ENCODE measurements at regions not wholly inside any gene's neighbourhood (a gene's known extent, or its start where the extent isn't known, plus 50 kb on each side); places are given as distances from the start of the nearest gene placed in this dataset.

DNA sequence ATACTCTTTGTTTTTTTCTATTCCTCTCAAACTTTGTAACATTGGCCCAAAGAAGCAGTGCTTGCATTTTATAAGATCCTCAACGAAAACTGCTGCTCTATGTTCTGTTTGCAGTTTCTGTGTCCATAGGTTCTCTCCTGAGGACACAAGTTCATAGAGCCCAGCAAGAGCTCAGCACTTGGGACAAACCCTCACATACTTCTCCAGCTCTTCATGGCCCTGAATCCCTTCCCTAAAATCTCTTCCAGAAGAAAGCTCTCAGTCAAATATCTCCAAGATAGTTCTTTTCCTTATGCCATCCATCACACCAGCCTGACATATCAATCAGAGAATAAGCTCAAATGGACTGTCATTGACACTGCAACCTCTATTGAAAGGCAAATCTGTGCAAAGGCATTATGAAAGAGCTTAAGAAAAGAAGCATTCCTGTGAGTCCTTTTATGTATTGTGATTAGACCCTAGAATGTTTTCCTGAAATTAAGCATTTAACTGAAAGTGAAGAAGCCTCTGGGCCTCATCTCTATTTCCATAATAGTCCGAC, 405.5 kb downstream of the ANKRD7 start:
- Histone ChIP-seq H3K36me3 (no peaks in the 10 kb centered on the region), H3K27me3 (no peaks in the 10 kb centered on the region), H3K27ac (no peak overlapping the region), H3K9me3 (no peaks in the 10 kb centered on the region), H3K4me1 (no peaks in the 10 kb centered on the region), H3K4me3 (no peak overlapping the region)
- 16 to 18% methylated on average over 2 of the region's 2 CpGs for WGBS, 2 donors
- intact Hi-C loops (cut with DNase I) = no loop called here
- ATAC-seq (no peak), DNase-seq (no peak), FAIRE-seq (no peak)
- TF ChIP-seq, protein P1, sequence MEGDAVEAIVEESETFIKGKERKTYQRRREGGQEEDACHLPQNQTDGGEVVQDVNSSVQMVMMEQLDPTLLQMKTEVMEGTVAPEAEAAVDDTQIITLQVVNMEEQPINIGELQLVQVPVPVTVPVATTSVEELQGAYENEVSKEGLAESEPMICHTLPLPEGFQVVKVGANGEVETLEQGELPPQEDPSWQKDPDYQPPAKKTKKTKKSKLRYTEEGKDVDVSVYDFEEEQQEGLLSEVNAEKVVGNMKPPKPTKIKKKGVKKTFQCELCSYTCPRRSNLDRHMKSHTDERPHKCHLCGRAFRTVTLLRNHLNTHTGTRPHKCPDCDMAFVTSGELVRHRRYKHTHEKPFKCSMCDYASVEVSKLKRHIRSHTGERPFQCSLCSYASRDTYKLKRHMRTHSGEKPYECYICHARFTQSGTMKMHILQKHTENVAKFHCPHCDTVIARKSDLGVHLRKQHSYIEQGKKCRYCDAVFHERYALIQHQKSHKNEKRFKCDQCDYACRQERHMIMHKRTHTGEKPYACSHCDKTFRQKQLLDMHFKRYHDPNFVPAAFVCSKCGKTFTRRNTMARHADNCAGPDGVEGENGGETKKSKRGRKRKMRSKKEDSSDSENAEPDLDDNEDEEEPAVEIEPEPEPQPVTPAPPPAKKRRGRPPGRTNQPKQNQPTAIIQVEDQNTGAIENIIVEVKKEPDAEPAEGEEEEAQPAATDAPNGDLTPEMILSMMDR (IDR thresholded peaks at IDR 0.05) = no peak

DNA sequence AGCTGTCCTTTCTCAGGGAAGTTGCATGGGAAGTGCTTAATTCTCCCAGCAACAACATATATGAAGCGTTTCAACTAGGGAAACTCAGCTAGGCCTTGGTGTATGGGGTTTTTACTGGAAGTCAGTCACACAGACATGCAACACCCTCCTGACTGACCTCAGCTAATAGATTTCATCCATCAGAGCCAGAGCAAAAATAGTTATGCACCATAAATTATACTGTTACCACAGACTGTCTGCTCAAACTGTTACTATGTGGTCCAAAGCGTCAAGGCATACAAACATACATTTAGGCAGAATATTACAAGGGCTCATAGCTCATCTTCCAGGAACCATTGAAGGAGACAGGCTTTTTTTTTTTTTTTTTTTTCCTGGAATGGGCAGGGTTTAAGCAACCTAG, 417.9 kb downstream of the ANKRD7 start:
- H3K9me3 ChIP-seq = no peaks in the 10 kb centered on the region
- ATAC-seq (no peak), DNase-seq (no peak), FAIRE-seq (no peak)
- H3K4me1 ChIP-seq = no peaks in the 10 kb centered on the region
- no peaks in the 10 kb centered on the region for H3K36me3 ChIP-seq
- no peak overlapping the region for H3K27ac ChIP-seq
- H3K4me3 ChIP-seq = no peak overlapping the region
- WGBS, 2 donors = 35 to 72% methylated on average over 2 of the region's 2 CpGs
- intact Hi-C loops (cut with DNase I) = no loop called here
- no peaks in the 10 kb centered on the region for H3K27me3 ChIP-seq
- TF ChIP-seq, protein P1 (IDR thresholded peaks at IDR 0.05) = no peak

DNA sequence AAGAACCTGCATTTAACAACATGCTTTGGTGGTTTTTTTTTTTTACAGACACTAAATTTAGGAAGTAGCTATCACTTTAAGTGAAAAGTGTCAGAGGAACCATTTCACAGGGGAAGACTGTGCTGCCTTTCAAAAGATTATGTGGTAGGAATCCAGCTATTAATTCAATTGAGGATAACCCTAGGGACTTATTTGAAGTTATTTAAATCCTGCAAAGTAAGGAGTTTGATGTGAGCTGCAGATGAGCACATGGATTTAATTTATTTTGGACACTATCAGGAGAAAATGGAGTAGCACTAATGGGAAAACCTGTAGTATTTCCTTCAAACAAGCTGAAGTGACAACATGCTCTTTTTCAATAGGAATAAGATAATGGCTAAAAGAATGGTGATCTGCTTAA, 419.8 kb downstream of the ANKRD7 start:
- H3K36me3 ChIP-seq = no peaks in the 10 kb centered on the region
- H3K4me3 ChIP-seq = no peak overlapping the region
- no peak overlapping the region for H3K27ac ChIP-seq
- ATAC-seq = no peak
- intact Hi-C loops (cut with DNase I) = no loop called here
- DNase-seq = no peak
- FAIRE-seq = no peak
- no peaks in the 10 kb centered on the region for H3K9me3 ChIP-seq
- no peaks in the 10 kb centered on the region for H3K4me1 ChIP-seq
- TF ChIP-seq, protein P1 (IDR thresholded peaks at IDR 0.05) = no peak
- no peaks in the 10 kb centered on the region for H3K27me3 ChIP-seq

DNA sequence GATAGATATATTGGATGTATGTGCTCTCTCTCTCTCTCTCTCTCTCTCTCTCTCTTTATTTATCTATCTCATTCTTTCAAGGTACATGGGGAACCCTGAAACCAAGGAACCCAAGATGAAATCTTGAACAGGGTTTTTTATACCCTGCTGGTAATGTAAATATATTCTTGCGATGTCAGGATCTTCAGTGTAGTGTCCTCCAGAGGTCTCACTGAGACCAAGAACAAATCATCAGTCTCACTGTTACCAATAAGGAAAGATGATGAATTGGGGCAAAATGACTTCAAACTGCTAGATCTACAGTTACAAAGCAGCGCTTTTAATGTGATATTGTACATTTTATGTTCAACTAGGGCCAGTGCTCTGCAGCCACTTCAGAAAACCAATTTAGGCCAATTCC, 423.5 kb downstream of the ANKRD7 start:
- intact Hi-C loops (cut with DNase I) = no loop called here
- Histone ChIP-seq H3K27ac (no peak overlapping the region), H3K4me3 (no peak overlapping the region), H3K36me3 (no peaks in the 10 kb centered on the region), H3K27me3 (no peaks in the 10 kb centered on the region), H3K9me3 (no peaks in the 10 kb centered on the region), H3K4me1 (no peaks in the 10 kb centered on the region)
- TF ChIP-seq, protein P1 (IDR thresholded peaks at IDR 0.05) = no peak
- 74 to 87% methylated on average over 2 of the region's 2 CpGs for WGBS, 2 donors
- FAIRE-seq (no peak), ATAC-seq (no peak), DNase-seq (no peak)

DNA sequence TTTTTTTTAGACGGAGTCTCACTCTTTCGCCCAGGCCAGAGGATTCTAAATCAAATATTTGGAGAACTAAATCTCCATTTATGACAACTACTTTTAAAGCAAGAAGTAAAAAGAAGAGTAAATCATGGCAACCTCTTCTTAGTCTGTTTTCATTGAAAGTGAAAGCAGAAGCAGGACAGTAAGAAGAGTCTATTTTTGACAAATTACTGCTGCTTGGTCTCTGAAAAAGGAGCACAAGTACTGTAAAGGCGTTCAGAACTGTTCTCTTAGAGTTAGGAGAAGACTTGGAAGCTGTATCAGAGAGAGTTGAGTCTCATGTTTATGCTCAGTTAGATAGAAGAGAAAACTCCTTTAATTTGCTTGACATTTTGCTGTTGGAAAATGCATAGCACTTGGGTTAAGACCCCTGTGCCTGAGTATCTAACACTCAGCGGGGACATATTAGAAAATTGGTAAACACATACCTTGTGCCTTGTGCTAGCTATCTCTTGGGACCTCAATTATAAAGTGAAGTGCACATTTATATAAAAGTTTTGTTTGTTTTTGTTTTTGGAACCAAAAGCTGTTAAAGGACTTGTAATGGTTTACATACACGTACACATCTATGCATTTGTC, 433.0 kb downstream of the ANKRD7 start:
- Histone ChIP-seq H3K36me3 (no peaks in the 10 kb centered on the region), H3K4me1 (no peaks in the 10 kb centered on the region), H3K9me3 (no peaks in the 10 kb centered on the region), H3K4me3 (no peak overlapping the region), H3K27me3 (no peaks in the 10 kb centered on the region), H3K27ac (no peak overlapping the region)
- TF ChIP-seq, protein P1 (IDR thresholded peaks at IDR 0.05) = no peak
- intact Hi-C loops (cut with DNase I) = no loop called here
- ATAC-seq (no peak), DNase-seq (no peak), FAIRE-seq (no peak)
- 44 to 51% methylated on average over 5 of the region's 5 CpGs for WGBS, 2 donors
